H9 (cell line): ENCODE measurements at regions not wholly inside any gene's neighbourhood (a gene's known extent, or its start where the extent isn't known, plus 50 kb on each side); places are given as distances from the start of the nearest gene placed in this dataset.
"Not testable (repeated sequence)": the region's sequence is repeated elsewhere in the genome, so short reads cannot be mapped to it uniquely, and the experiment has no call there.

Source experiments
- DNase-seq: peaks from one replicate; pipeline ENCODE4 v3.0.0-alpha.2; 2017
- H2AFZ ChIP-seq: one replicate; pipeline ENCODE4 v1.6.1; 2013; ENCODE audit warnings: mild to moderate bottlenecking, low read length, control low read depth, moderate library complexity
- H2AK5ac ChIP-seq: 2 replicates; pipeline ENCODE4 v1.6.1; 2013; ENCODE audit warnings: low read length, control low read depth, mixed read lengths; ENCODE audit not compliant: insufficient read length
- H2BK120ac ChIP-seq: one replicate; pipeline ENCODE4 v1.6.1; 2013; ENCODE audit warnings: low read depth, mild to moderate bottlenecking, low read length, control low read depth, inconsistent platforms; ENCODE audit not compliant: poor library complexity, severe bottlenecking
- H2BK12ac ChIP-seq: 2 replicates; pipeline ENCODE4 v1.6.1; 2013; ENCODE audit warnings: low read length, control low read depth, mixed read lengths, low read depth; ENCODE audit not compliant: insufficient read length
- H2BK15ac ChIP-seq: 2 replicates; pipeline ENCODE4 v1.6.1; 2013; ENCODE audit warnings: low read depth, low read length, control low read depth
- H2BK20ac ChIP-seq: one replicate; pipeline ENCODE4 v1.6.1; 2013; ENCODE audit warnings: low read depth, mild to moderate bottlenecking, low read length, control low read depth, inconsistent platforms; ENCODE audit not compliant: poor library complexity, severe bottlenecking
- H2BK5ac ChIP-seq: 2 replicates; pipeline ENCODE4 v1.6.1; 2013; ENCODE audit warnings: low read length, control low read depth, mixed read lengths; ENCODE audit not compliant: insufficient read length
- H3K14ac ChIP-seq: 2 replicates; pipeline ENCODE4 v1.6.1; 2013; ENCODE audit warnings: low read length, control low read depth; ENCODE audit not compliant: insufficient read depth
- H3K18ac ChIP-seq: 2 replicates; pipeline ENCODE4 v1.6.1; 2013; ENCODE audit warnings: low read depth, mild to moderate bottlenecking, mixed read lengths, low read length, control low read depth; ENCODE audit not compliant: insufficient read length
- H3K23ac ChIP-seq: 2 replicates; pipeline ENCODE4 v1.6.1; 2013; ENCODE audit warnings: low read length, control low read depth, mixed read lengths, low read depth; ENCODE audit not compliant: insufficient read length
- H3K23me2 ChIP-seq: 2 replicates; pipeline ENCODE4 v1.6.1; 2013; ENCODE audit warnings: low read depth, mild to moderate bottlenecking, mixed read lengths, low read length, control low read depth; ENCODE audit not compliant: insufficient read length, poor library complexity, severe bottlenecking
- H3K27ac ChIP-seq: 2 replicates; pipeline ENCODE4 v1.5.1; 2013; ENCODE audit warnings: low read length, control low read depth, mixed read lengths, low read depth; ENCODE audit not compliant: insufficient read length
- H3K27me3 ChIP-seq: 2 replicates; pipeline ENCODE4 v1.6.1; 2013; ENCODE audit warnings: low read length, control low read depth, inconsistent platforms; ENCODE audit not compliant: insufficient read depth
- H3K4ac ChIP-seq: 2 replicates; pipeline ENCODE4 v1.6.1; 2013; ENCODE audit warnings: low read depth, mild to moderate bottlenecking, control low read depth, inconsistent platforms, low read length, moderate library complexity
- H3K4me1 ChIP-seq: 2 replicates; pipeline ENCODE4 v1.6.1; 2013; ENCODE audit warnings: low read length, control low read depth, inconsistent platforms; ENCODE audit not compliant: insufficient read depth
- H3K4me2 ChIP-seq: 2 replicates; pipeline ENCODE4 v1.6.1; 2013; ENCODE audit warnings: low read length, control low read depth, mixed read lengths; ENCODE audit not compliant: insufficient read length, insufficient read depth
- H3K56ac ChIP-seq: 2 replicates; pipeline ENCODE4 v1.6.1; 2013; ENCODE audit warnings: low read depth, mild to moderate bottlenecking, mixed read lengths, low read length, control low read depth; ENCODE audit not compliant: insufficient read length
- H3K79me1 ChIP-seq: 2 replicates; pipeline ENCODE4 v1.6.1; 2013; ENCODE audit warnings: low read depth, mild to moderate bottlenecking, moderate library complexity, low read length, control low read depth, inconsistent platforms; ENCODE audit not compliant: insufficient read depth, poor library complexity, severe bottlenecking
- H3K79me2 ChIP-seq: 2 replicates; pipeline ENCODE4 v1.6.1; 2013; ENCODE audit warnings: low read length, control low read depth, inconsistent platforms; ENCODE audit not compliant: insufficient read depth
- H3K9ac ChIP-seq: 2 replicates; pipeline ENCODE4 v1.6.1; 2013; ENCODE audit warnings: low read length, control low read depth, mixed read lengths; ENCODE audit not compliant: insufficient read length; ENCODE audit errors: extremely low read depth
- H3K9me3 ChIP-seq: one replicate; pipeline ENCODE4 v1.6.1; 2013; ENCODE audit warnings: low read depth, low read length, inconsistent platforms; ENCODE audit not compliant: control insufficient read depth
- H3T11ph ChIP-seq: one replicate; pipeline ENCODE4 v1.6.1; 2013; ENCODE audit warnings: mild to moderate bottlenecking, low read length, control low read depth, inconsistent platforms
- H4K20me1 ChIP-seq: one replicate; pipeline ENCODE4 v1.6.1; 2013; ENCODE audit not compliant: control insufficient read depth, insufficient read length, insufficient read depth
- H4K5ac ChIP-seq: 2 replicates; pipeline ENCODE4 v1.6.1; 2013; ENCODE audit warnings: low read depth, mild to moderate bottlenecking, mixed read lengths, low read length, control low read depth; ENCODE audit not compliant: insufficient read length
- H4K8ac ChIP-seq: replicated peaks from 2 replicates; pipeline ENCODE4 v1.6.1; 2013; ENCODE audit warnings: low read length, control low read depth, mixed read lengths, low read depth; ENCODE audit not compliant: insufficient read length
- H4K91ac ChIP-seq: 2 replicates; pipeline ENCODE4 v1.6.1; 2013; ENCODE audit warnings: low read depth, mild to moderate bottlenecking, moderate library complexity, mixed read lengths, low read length, control low read depth; ENCODE audit not compliant: insufficient read length
- H3K27ac Mint-ChIP-seq, 3 experiments: 2 replicates in 2 of 3; 3 replicates in 1 of 3; pipeline ENCODE4 v1.8.0; 2020 to 2021; ENCODE audit warnings: mixed read lengths in 3 of 3, mild to moderate bottlenecking in 1 of 3, moderate library complexity in 1 of 3
- H3K27me3 Mint-ChIP-seq: 2 replicates; pipeline ENCODE4 v1.8.0; 2021; ENCODE audit warnings: low read depth, mild to moderate bottlenecking, moderate library complexity, mixed read lengths
- H3K36me3 Mint-ChIP-seq, 3 experiments: 2 replicates in 2 of 3; 3 replicates in 1 of 3; pipeline ENCODE4 v1.8.0; 2020 to 2021; ENCODE audit warnings: low read depth in 3 of 3, mixed read lengths in 3 of 3; ENCODE audit not compliant: insufficient read depth in 1 of 3
- H3K4me1 Mint-ChIP-seq, 2 experiments: 2 replicates each; pipeline ENCODE4 v1.8.0; 2020; ENCODE audit warnings: mixed read lengths in 2 of 2
- H3K4me3 Mint-ChIP-seq, 2 experiments: 2 replicates in 1 of 2; 3 replicates in 1 of 2; pipeline ENCODE4 v1.8.0; 2020 to 2021; ENCODE audit warnings: mild to moderate bottlenecking in 2 of 2, mixed read lengths in 2 of 2, moderate library complexity in 1 of 2
- H3K9me3 Mint-ChIP-seq, 2 experiments: 2 replicates in 1 of 2; 3 replicates in 1 of 2; pipeline ENCODE4 v1.8.0; 2020; ENCODE audit warnings: mild to moderate bottlenecking in 2 of 2, mixed read lengths in 2 of 2, moderate library complexity in 1 of 2
- WGBS: extraction: QIAGEN DNeasy Blood & Tissue Kit; methylation state at CpG from one replicate; pipeline ENCODE4 v1.1.7; 2013; ENCODE audit warnings: missing lambda C conversion rate, low lambda C conversion rate, mixed read lengths; ENCODE audit not compliant: insufficient read length; ENCODE audit errors: extremely low coverage; 5-methylcytosine and 5-hydroxymethylcytosine counted together
- TF ChIP-seq, protein P1 (sequence below): fragments of 200-600 bp; sonication (generic); conservative IDR thresholded peaks from 3 replicates; pipeline ENCODE4 v1.8.0; 2021; ENCODE audit warnings: antibody characterized with exemption, mild to moderate bottlenecking

DNA sequence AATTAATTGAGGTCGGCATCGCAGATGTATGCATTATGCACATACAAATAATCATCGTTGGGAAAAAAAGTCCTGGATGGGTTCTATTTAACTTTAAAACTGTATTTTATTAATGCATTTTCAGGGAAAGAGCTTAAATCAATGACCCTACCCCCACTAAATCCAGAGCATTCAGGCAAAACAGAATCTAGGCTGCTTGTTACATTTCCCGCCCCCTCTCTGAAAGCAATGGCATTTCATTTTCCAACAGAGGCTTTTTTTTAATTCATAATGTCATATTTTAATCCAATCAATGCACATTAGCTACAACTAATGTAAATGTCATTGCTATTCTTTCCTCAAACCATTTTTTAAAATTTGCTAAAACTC lies 117.4 kb upstream of the GRIA1 start:
- no peak overlapping the region for H3K27ac ChIP-seq
- no peaks in the 10 kb centered on the region for H3K9me3 ChIP-seq
- H2BK20ac ChIP-seq = no peak overlapping the region
- H3K79me2 ChIP-seq = no peaks in the 10 kb centered on the region
- no peaks in the 10 kb centered on the region for H3K23me2 ChIP-seq
- Mint-ChIP-seq H3K36me3 (0 out of 7 replicates have a peak, but pooled peaks cover 0 to 1% (median 0%) of the 10 kb centered on the region in 3 experiments), H3K27ac (no peak overlapping the region), H3K9me3 (peaks cover under 1 to 5% of the 10 kb centered on the region in 2 experiments; a peak in 4 of 5 replicates), H3K4me1 (peaks cover 0 to 3% of the 10 kb centered on the region in 2 experiments; a peak in 1 of 4 replicates), H3K27me3 (no peaks in the 10 kb centered on the region), H3K4me3 (no peak overlapping the region)
- H2AFZ ChIP-seq = no peak overlapping the region
- H4K20me1 ChIP-seq = no peaks in the 10 kb centered on the region
- no peak overlapping the region for H3K14ac ChIP-seq
- H3K27me3 ChIP-seq = no peaks in the 10 kb centered on the region
- H3T11ph ChIP-seq = no peak overlapping the region
- H4K5ac ChIP-seq = no peak overlapping the region
- H3K79me1 ChIP-seq = no peaks in the 10 kb centered on the region
- H3K56ac ChIP-seq = no peak overlapping the region
- H4K8ac ChIP-seq = no peak overlapping the region
- no peak overlapping the region for H4K91ac ChIP-seq
- no peak overlapping the region for H2BK12ac ChIP-seq
- H3K18ac ChIP-seq = no peak overlapping the region
- no peak for DNase-seq
- WGBS = no CpG with 5 or more reads among the region's 4 CpGs
- H3K23ac ChIP-seq = no peak overlapping the region
- TF ChIP-seq, protein P1, sequence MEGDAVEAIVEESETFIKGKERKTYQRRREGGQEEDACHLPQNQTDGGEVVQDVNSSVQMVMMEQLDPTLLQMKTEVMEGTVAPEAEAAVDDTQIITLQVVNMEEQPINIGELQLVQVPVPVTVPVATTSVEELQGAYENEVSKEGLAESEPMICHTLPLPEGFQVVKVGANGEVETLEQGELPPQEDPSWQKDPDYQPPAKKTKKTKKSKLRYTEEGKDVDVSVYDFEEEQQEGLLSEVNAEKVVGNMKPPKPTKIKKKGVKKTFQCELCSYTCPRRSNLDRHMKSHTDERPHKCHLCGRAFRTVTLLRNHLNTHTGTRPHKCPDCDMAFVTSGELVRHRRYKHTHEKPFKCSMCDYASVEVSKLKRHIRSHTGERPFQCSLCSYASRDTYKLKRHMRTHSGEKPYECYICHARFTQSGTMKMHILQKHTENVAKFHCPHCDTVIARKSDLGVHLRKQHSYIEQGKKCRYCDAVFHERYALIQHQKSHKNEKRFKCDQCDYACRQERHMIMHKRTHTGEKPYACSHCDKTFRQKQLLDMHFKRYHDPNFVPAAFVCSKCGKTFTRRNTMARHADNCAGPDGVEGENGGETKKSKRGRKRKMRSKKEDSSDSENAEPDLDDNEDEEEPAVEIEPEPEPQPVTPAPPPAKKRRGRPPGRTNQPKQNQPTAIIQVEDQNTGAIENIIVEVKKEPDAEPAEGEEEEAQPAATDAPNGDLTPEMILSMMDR = no peak
- no peak overlapping the region for H3K4ac ChIP-seq
- H2AK5ac ChIP-seq = no peak overlapping the region
- H2BK120ac ChIP-seq = no peak overlapping the region
- H2BK5ac ChIP-seq = no peak overlapping the region
- no peak overlapping the region for H3K9ac ChIP-seq
- no peak overlapping the region for H2BK15ac ChIP-seq
- no peaks in the 10 kb centered on the region for H3K4me1 ChIP-seq
- no peak overlapping the region for H3K4me2 ChIP-seq

- not testable (repeated sequence) for H3T11ph ChIP-seq, H2BK15ac ChIP-seq, H3K14ac ChIP-seq, H3K4ac ChIP-seq, H3K23me2 ChIP-seq, H3K56ac ChIP-seq, H2BK20ac ChIP-seq, H3K79me1 ChIP-seq, H2BK12ac ChIP-seq, H3K79me2 ChIP-seq, H2AK5ac ChIP-seq, H3K9ac ChIP-seq, H3K27me3 ChIP-seq, H2AFZ ChIP-seq, H3K4me1 Mint-ChIP-seq, H3K4me1 ChIP-seq, H3K27ac ChIP-seq, H3K4me2 ChIP-seq, H3K4me3 Mint-ChIP-seq, H3K23ac ChIP-seq, H4K8ac ChIP-seq, H3K18ac ChIP-seq, H4K20me1 ChIP-seq, DNase-seq, H3K27ac Mint-ChIP-seq, H2BK120ac ChIP-seq, H3K27me3 Mint-ChIP-seq, H4K91ac ChIP-seq, H2BK5ac ChIP-seq, H4K5ac ChIP-seq, H3K9me3 ChIP-seq
- H3K9me3 Mint-ChIP-seq = peaks cover 42 to 45% of the 10 kb centered on the region in 2 experiments
- WGBS = no CpG with 5 or more reads among the region's 10 CpGs
- H3K36me3 Mint-ChIP-seq = peaks cover 25 to 35% (median 29%) of the 10 kb centered on the region in 3 experiments
Observed at GRCh38 chr5:153381630-153382029, 108.8 kb upstream of the GRIA1 start.
